ENCODE measurements at regions not wholly inside any gene's neighbourhood (a gene's known extent, or its start where the extent isn't known, plus 50 kb on each side); places are given as distances from the start of the nearest gene placed in this dataset.
A peak's percentile ranks its signal among the peaks of the same experiment; 100 is the strongest.
"Not testable (repeated sequence)": the region's sequence is repeated elsewhere in the genome, so short reads cannot be mapped to it uniquely, and the experiment has no call there.

GRCh38 chr7:29709002-29709401 is 97.3 kb upstream of the WIPF3 start:
- DNase-seq, result not testable (repeated sequence)

GRCh38 chr7:29723127-29723526 is 83.2 kb upstream of the WIPF3 start:
- not testable (repeated sequence) for DNase-seq

- no peak for DNase-seq
These were observed 82.7 kb upstream of the WIPF3 start for GRCh38 chr7:29723599-29723998.

GRCh38 chr7:29729534-29730165 is 76.7 kb upstream of the WIPF3 start:
- not testable (repeated sequence) for DNase-seq

- no peak for DNase-seq
These were observed 72.0 kb upstream of the WIPF3 start for GRCh38 chr7:29734246-29734731.

GRCh38 chr7:29747645-29748245 is 58.6 kb upstream of the WIPF3 start:
- DNase-seq, result not testable (repeated sequence)

- DNase-seq, result peak; percentile 72
These were observed 57.8 kb upstream of the WIPF3 start for GRCh38 chr7:29748286-29749099.

GRCh38 chr7:29749701-29750321 is 56.5 kb upstream of the WIPF3 start:
- DNase-seq, result no peak

GRCh38 chr7:29750373-29750940 is 55.9 kb upstream of the WIPF3 start:
- not testable (repeated sequence) for DNase-seq

- not testable (repeated sequence) for DNase-seq
These were observed 55.3 kb upstream of the WIPF3 start for GRCh38 chr7:29751012-29751411.

- no peak for DNase-seq
These were observed 51.3 kb upstream of the WIPF3 start for GRCh38 chr7:29754874-29755490.
